K562 (cell line): ENCODE measurements at regions not wholly inside any gene's neighbourhood (a gene's known extent, or its start where the extent isn't known, plus 50 kb on each side); places are given as distances from the start of the nearest gene placed in this dataset.

Experiments used
- ATAC-seq: fragments of 200-7000 bp; cut with Tn5 transposase; 3 replicates; pipeline ENCODE4 v1.9.1; 2020; ENCODE audit warnings: moderate library complexity
- BruUV-seq: library from RNA; stranded (reverse); fragments of 400-500 nt; replicated peaks from 2 replicates; lab custom pipeline; 2021; lab: Mats Ljungman, UMichigan
- CTCF ChIA-PET: fragments of 300-600 bp; formaldehyde crosslinking; extraction: SDS; loops from one replicate; lab custom pipeline; 2021; ENCODE audit warnings: low intra/inter-chr PET ratio; lab: Yijun Ruan, JAX
- POLR2A ChIA-PET: fragments of 300-600, 350-650 bp; sonication (Branson Sonifier 250); formaldehyde crosslinking; extraction: SDS; loops from one replicate; lab custom pipeline; 2021; ENCODE audit warnings: antibody characterized with exemption, inconsistent platforms; lab: Yijun Ruan, JAX
- DNase-seq, 4 experiments: peaks; one replicate each; pipeline versions ENCODE4 v3.0.0 to v3.0.0-alpha.2; 2011 to 2018; ENCODE audit warnings: low spot score in 3 of 4, mixed read lengths in 3 of 4; ENCODE audit errors: extremely low read depth in 1 of 4
- FAIRE-seq: peaks from 2 replicates; lab custom pipeline; 2011; peaks lifted over from hg19 to GRCh38; lab: Jason Lieb, UNC
- H2AFZ ChIP-seq: 2 replicates; pipeline ENCODE4 v1.6.0; 2011; ENCODE audit warnings: low read depth, low read length, control low read depth, inconsistent platforms
- H3K27ac ChIP-seq: fragments of 200-600 bp; 3 replicates; pipeline ENCODE4 v1.8.0; 2011; ENCODE audit warnings: low read depth, mild to moderate bottlenecking, control low read depth, inconsistent platforms, low read length, moderate library complexity, mixed read lengths; ENCODE audit errors: extremely low read depth
- H3K27me3 ChIP-seq, 2 experiments: fragments of 300-600 bp in 1 of 2; 2 replicates in 1 of 2; 3 replicates in 1 of 2; pipeline versions ENCODE4 v1.6.0 to v1.8.0; 2011; ENCODE audit warnings: inconsistent platforms in 2 of 2, low read length in 2 of 2, mild to moderate bottlenecking in 1 of 2, mixed read lengths in 1 of 2, moderate library complexity in 1 of 2; ENCODE audit not compliant: control insufficient read depth in 2 of 2, insufficient read depth in 2 of 2
- H3K36me3 ChIP-seq: fragments of 300-600 bp; 3 replicates; pipeline ENCODE4 v1.8.0; 2011; ENCODE audit warnings: mild to moderate bottlenecking, low read length, inconsistent platforms; ENCODE audit not compliant: control insufficient read depth, insufficient read depth
- H3K4me1 ChIP-seq, 2 experiments: fragments of 200-600 bp in 1 of 2; replicated peaks in 1 of 2; 2 replicates in 1 of 2; 3 replicates in 1 of 2; pipeline versions ENCODE4 v1.5.1 to v1.8.0; 2011; ENCODE audit warnings: inconsistent platforms in 2 of 2, low read length in 2 of 2, mild to moderate bottlenecking in 1 of 2, mixed read lengths in 1 of 2, moderate library complexity in 1 of 2; ENCODE audit not compliant: control insufficient read depth in 2 of 2, insufficient read depth in 2 of 2
- H3K4me2 ChIP-seq: 2 replicates; pipeline ENCODE4 v1.6.1; 2011; ENCODE audit warnings: low read length, control low read depth, inconsistent platforms, mixed read lengths; ENCODE audit not compliant: insufficient read depth
- H3K4me3 ChIP-seq: fragments of 200-600 bp; sonication (generic), shearing (Covaris generic); 2 replicates; pipeline ENCODE4 v1.5.1; 2016; ENCODE audit warnings: control low read depth, inconsistent platforms
- H3K79me2 ChIP-seq: fragments of 200-600 bp; 3 replicates; pipeline ENCODE4 v1.8.0; 2011; ENCODE audit warnings: low read length, inconsistent platforms; ENCODE audit not compliant: control insufficient read depth, insufficient read depth
- H3K9ac ChIP-seq, 2 experiments: 2 replicates each; pipeline versions ENCODE4 v1.6.0 to v1.6.1; 2011; ENCODE audit warnings: low read depth in 2 of 2, low read length in 2 of 2, control low read depth in 1 of 2, inconsistent platforms in 1 of 2, mild to moderate bottlenecking in 1 of 2, mixed read lengths in 1 of 2; ENCODE audit not compliant: insufficient read depth in 1 of 2
- H3K9me1 ChIP-seq: one replicate; pipeline ENCODE4 v1.6.0; 2011; ENCODE audit warnings: inconsistent platforms, mild to moderate bottlenecking, low read length, moderate library complexity; ENCODE audit not compliant: control insufficient read depth, insufficient read depth
- H3K9me3 ChIP-seq: replicated peaks from 2 replicates; pipeline ENCODE4 v1.5.1; 2011; ENCODE audit warnings: low read depth, low read length, inconsistent platforms; ENCODE audit not compliant: control insufficient read depth, insufficient read depth
- H4K20me1 ChIP-seq: replicated peaks from 2 replicates; pipeline ENCODE4 v1.6.1; 2011; ENCODE audit warnings: low read length, inconsistent platforms, mixed read lengths; ENCODE audit not compliant: control insufficient read depth, insufficient read depth
- ATF6 ChIP-seq: sonication (generic); formaldehyde crosslinking; IDR thresholded peaks from 2 replicates; pipeline ENCODE4 v1.4.0; 2020; ENCODE audit warnings: mild to moderate bottlenecking, missing genetic modification reagents
- CLOCK ChIP-seq: fragments of 250-450 bp; sonication (Bioruptor Pico); IDR thresholded peaks from 2 replicates; pipeline ENCODE4 v1.4.0; 2020; ENCODE audit warnings: mild to moderate bottlenecking, moderate library complexity, borderline replicate concordance
- GTF2B ChIP-seq: IDR thresholded peaks from 2 replicates; pipeline ENCODE4 v1.6.1; 2011; ENCODE audit not compliant: insufficient read length; ENCODE audit errors: extremely low read depth
- HNRNPK ChIP-seq: fragments of 200-400 bp; formaldehyde crosslinking; IDR thresholded peaks from one replicate; pipeline ENCODE4 v1.6.1; 2018; ENCODE audit warnings: mild to moderate bottlenecking, low read depth, low read length; ENCODE audit not compliant: poor library complexity, severe bottlenecking
- ILK ChIP-seq: fragments of 450-650 bp; IDR thresholded peaks from 2 replicates; pipeline ENCODE4 v1.6.1; 2016; ENCODE audit warnings: missing genetic modification characterization, low read depth, mild to moderate bottlenecking, missing compliant biosample characterization, moderate library complexity, borderline replicate concordance
- KDM4B ChIP-seq, 2 experiments: fragments of 450-650 bp in 1 of 2; sonication (generic) in 1 of 2; IDR thresholded peaks; 2 replicates each; pipeline ENCODE4 v1.6.1; 2016 to 2017; ENCODE audit warnings: borderline replicate concordance in 2 of 2, antibody characterized with exemption in 1 of 2, low read depth in 1 of 2, mild to moderate bottlenecking in 1 of 2
- NR2F6 ChIP-seq: fragments of 450-650 bp; formaldehyde crosslinking; IDR thresholded peaks from 2 replicates; pipeline ENCODE4 v1.4.0; 2020; ENCODE audit warnings: mild to moderate bottlenecking
- PHF8 ChIP-seq: fragments of 200-600 bp; sonication (generic); IDR thresholded peaks from 2 replicates; pipeline ENCODE4 v1.6.1; 2012; ENCODE audit warnings: mixed run types, mild to moderate bottlenecking, inconsistent platforms, low read length, moderate library complexity, borderline replicate concordance
- RBM34 ChIP-seq: fragments of 200-400 bp; formaldehyde crosslinking; IDR thresholded peaks from 2 replicates; pipeline ENCODE4 v1.6.1; 2018; ENCODE audit warnings: low read length, borderline replicate concordance; ENCODE audit not compliant: insufficient read depth
- RHOXF2B ChIP-seq: fragments of 250-450 bp; sonication (Bioruptor Pico); conservative IDR thresholded peaks from 2 replicates; pipeline ENCODE4 v1.5.1; 2021
- WGBS: fragments of 100-300 bp; shearing (Covaris generic); methylation state at CpG from one replicate; pipeline ENCODE4 v1.1.6; 2016; ENCODE audit warnings: low coverage, mixed read lengths; ENCODE audit not compliant: insufficient coverage; ENCODE audit errors: missing lambda C conversion rate; 5-methylcytosine and 5-hydroxymethylcytosine counted together
- in situ Hi-C: fragments of 300-500 bp; cut with MboI; formaldehyde crosslinking; loops from 4 replicates; pipeline ENCODE4 v1.15.0; 2018; ENCODE audit warnings: inconsistent platforms, mixed read lengths
- intact Hi-C: fragments of 100-400 bp; cut with micrococcal nuclease; formaldehyde crosslinking; loops from 2 replicates; pipeline ENCODE4 v1.14.2; 2022

GRCh38 chr5:104443706-104444105 is 881.1 kb upstream of the NUDT12 start:
- FAIRE-seq (no peak), ATAC-seq (no peak)
- H3K4me2 ChIP-seq = no peak overlapping the region
- H3K4me1 ChIP-seq = no peaks in the 10 kb centered on the region
- no peak overlapping the region for H2AFZ ChIP-seq
- TF ChIP-seq RBM34 (no peak), GTF2B (no peak)
- TF ChIP-seq, all 486 proteins: peak for 0
- Histone ChIP-seq H4K20me1 (no peaks in the 10 kb centered on the region), H3K9me1 (no peaks in the 10 kb centered on the region), H3K9ac (no peak overlapping the region), H3K36me3 (no peaks in the 10 kb centered on the region), H3K79me2 (no peaks in the 10 kb centered on the region), H3K4me3 (no peak overlapping the region), H3K27ac (no peak overlapping the region), H3K9me3 (no peaks in the 10 kb centered on the region; the same call in 1 of the 2 replicates), H3K27me3 (no peaks in the 10 kb centered on the region)
- in situ Hi-C loops = no loop called here
- BruUV-seq = no TSS peak
- 2% methylated on average over 18 of the region's 19 CpGs for WGBS
- ChIA-PET CTCF (no interaction called here), POLR2A (no interaction called here)
- no peak for DNase-seq
- intact Hi-C loops = no loop called here

- in situ Hi-C loops = no loop called here
- Histone ChIP-seq H3K9ac (no peak overlapping the region), H3K4me3 (no peak overlapping the region), H2AFZ (no peak overlapping the region), H3K4me1 (no peaks in the 10 kb centered on the region), H4K20me1 (no peaks in the 10 kb centered on the region), H3K9me3 (no peaks in the 10 kb centered on the region), H3K79me2 (no peaks in the 10 kb centered on the region), H3K27me3 (no peaks in the 10 kb centered on the region), H3K9me1 (no peaks in the 10 kb centered on the region), H3K36me3 (no peaks in the 10 kb centered on the region), H3K4me2 (no peak overlapping the region), H3K27ac (no peak overlapping the region)
- DNase-seq = no peak
- FAIRE-seq = no peak
- ATAC-seq = no peak
- BruUV-seq = no TSS peak
- WGBS = 2% methylated on average over 4 of the region's 4 CpGs
- CTCF ChIA-PET = no interaction called here
- intact Hi-C loops = no loop called here
- POLR2A ChIA-PET = no interaction called here
- no peak for TF ChIP-seq NR2F6 (CRISPR knock-in tag)
- TF ChIP-seq ATF6 (CRISPR knock-in tag) = no peak
- no peak for TF ChIP-seq ILK (tag)
- no peak for TF ChIP-seq PHF8
- no peak for TF ChIP-seq CLOCK
- no peak for TF ChIP-seq KDM4B (IDR thresholded peaks at IDR 0.05; ENCODE audit: borderline replicate concordance in 2 of 2, low read depth in 1 of 2)
- no peak for TF ChIP-seq HNRNPK
- TF ChIP-seq RHOXF2B (CRISPR knock-in tag) = no peak
These were observed 869.4 kb upstream of the NUDT12 start for GRCh38 chr5:104431981-104432380.
